HG02943 (cell line): ENCODE measurements at regions not wholly inside any gene's neighbourhood (a gene's known extent, or its start where the extent isn't known, plus 50 kb on each side); places are given as distances from the start of the nearest gene placed in this dataset.
"Not testable (repeated sequence)": the region's sequence is repeated elsewhere in the genome, so short reads cannot be mapped to it uniquely, and the experiment has no call there.

Experiments
- ATAC-seq: cut with Tn5 transposase; IDR thresholded peaks from one replicate; pipeline ENCODE4 v1.9.1; 2021; ENCODE audit warnings: mild to moderate bottlenecking, low read depth, moderate library complexity; ENCODE audit not compliant: unreplicated experiment

- no peak for ATAC-seq
Measured at GRCh38 chr11:92123540-92123939, 101.1 kb upstream of the FAT3 start.

- ATAC-seq, result no peak
Measured at GRCh38 chr11:92122561-92122960, 102.1 kb upstream of the FAT3 start.

GRCh38 chr11:92111287-92111686 is 113.3 kb upstream of the FAT3 start:
- no peak for ATAC-seq

GRCh38 chr11:92109466-92109865 is 115.2 kb upstream of the FAT3 start:
- ATAC-seq, result no peak

GRCh38 chr11:92107331-92107730 is 117.3 kb upstream of the FAT3 start:
- ATAC-seq, result no peak

GRCh38 chr11:92104349-92104748 is 120.3 kb upstream of the FAT3 start:
- ATAC-seq, result no peak

GRCh38 chr11:92101920-92102319 is 122.7 kb upstream of the FAT3 start:
- no peak for ATAC-seq

GRCh38 chr11:92099183-92099582 is 125.4 kb upstream of the FAT3 start:
- no peak for ATAC-seq

GRCh38 chr11:92098172-92098571 is 126.4 kb upstream of the FAT3 start:
- ATAC-seq, result no peak

- ATAC-seq, result no peak
Measured at GRCh38 chr11:92087725-92088537, 136.7 kb upstream of the FAT3 start.

GRCh38 chr11:92083123-92083522 is 141.5 kb upstream of the FAT3 start:
- no peak for ATAC-seq

GRCh38 chr11:92082652-92083051 is 142.0 kb upstream of the FAT3 start:
- no peak for ATAC-seq

GRCh38 chr11:92074498-92074897 is 150.1 kb upstream of the FAT3 start:
- not testable (repeated sequence) for ATAC-seq

GRCh38 chr11:92071660-92072059 is 153.0 kb upstream of the FAT3 start:
- no peak for ATAC-seq

- no peak for ATAC-seq
Measured at GRCh38 chr11:92070026-92070889, 154.4 kb upstream of the FAT3 start.

GRCh38 chr11:92067016-92067415 is 157.6 kb upstream of the FAT3 start:
- ATAC-seq, result no peak

GRCh38 chr11:92061456-92062062 is 163.1 kb upstream of the FAT3 start:
- no peak for ATAC-seq

- ATAC-seq, result no peak
Measured at GRCh38 chr11:92057849-92058442, 166.7 kb upstream of the FAT3 start.

GRCh38 chr11:92053216-92053615 is 171.4 kb upstream of the FAT3 start:
- no peak for ATAC-seq

- no peak for ATAC-seq
Measured at GRCh38 chr11:92050305-92050704, 174.3 kb upstream of the FAT3 start.

- ATAC-seq, result no peak
Measured at GRCh38 chr11:92048415-92048814, 176.2 kb upstream of the FAT3 start.
